AG04450 (cell line): ENCODE measurements at regions not wholly inside any gene's neighbourhood (a gene's known extent, or its start where the extent isn't known, plus 50 kb on each side); places are given as distances from the start of the nearest gene placed in this dataset.

Source experiments
- CTCF ChIA-PET: fragments of 300-600, 350-600 bp; formaldehyde crosslinking; extraction: SDS; loops from one replicate; lab custom pipeline; 2022; ENCODE audit warnings: antibody characterized with exemption, inconsistent platforms; lab: Charles Lee
- POLR2A ChIA-PET: fragments of 350-600 bp; formaldehyde crosslinking; extraction: SDS; loops from one replicate; lab custom pipeline; 2021; ENCODE audit warnings: antibody characterized with exemption, inconsistent platforms; lab: Yijun Ruan, JAX
- DNase-seq: peaks from one replicate; pipeline ENCODE4 v3.0.0-alpha.2; 2011; ENCODE audit warnings: low read depth, low spot score
- H3K27ac ChIP-seq: one replicate; pipeline ENCODE4 v1.5.1; 2012; ENCODE audit warnings: low read depth, low read length, control low read depth
- H3K27me3 ChIP-seq: one replicate; pipeline ENCODE4 v1.6.0; 2012; ENCODE audit warnings: low read length; ENCODE audit not compliant: control insufficient read depth, insufficient read depth
- H3K4me3 ChIP-seq: 2 replicates; pipeline ENCODE4 v1.5.1; 2011; ENCODE audit warnings: mild to moderate bottlenecking, low read depth, low read length, control low read depth
- H3K9me3 ChIP-seq: 2 replicates; pipeline ENCODE4 v1.5.1; 2012; ENCODE audit warnings: low read length; ENCODE audit not compliant: control insufficient read depth, insufficient read depth
- TF ChIP-seq, protein P1 (sequence below): IDR thresholded peaks from 2 replicates; pipeline ENCODE4 v1.5.1; 2011; ENCODE audit warnings: low read depth, low read length, control low read depth, inconsistent platforms

DNA sequence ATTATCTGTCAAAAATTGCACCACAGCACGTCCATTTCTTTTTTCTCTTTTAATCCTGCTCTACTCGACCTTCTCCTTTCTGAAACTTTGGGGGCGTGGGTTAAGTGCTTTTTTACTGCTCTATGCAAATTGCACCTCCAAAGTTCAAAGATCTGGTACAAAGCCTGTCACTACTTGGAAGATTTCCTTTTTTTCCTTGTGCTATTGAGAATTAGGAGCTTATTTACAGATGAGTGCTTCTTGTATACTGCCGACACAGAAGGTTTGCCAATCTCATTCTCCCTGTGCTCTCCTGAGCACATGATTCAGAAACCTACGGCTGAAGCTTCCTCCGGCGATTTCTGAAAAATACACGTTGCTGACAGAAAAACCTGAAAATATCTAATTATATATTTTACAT is 94.8 kb downstream of the TEX29 start:
- Histone ChIP-seq H3K27ac (no peak overlapping the region), H3K27me3 (peaks cover 15% of the 10 kb centered on the region), H3K4me3 (no peak overlapping the region), H3K9me3 (peaks cover 10% of the 10 kb centered on the region; the same call in 1 of the 2 replicates)
- CTCF ChIA-PET: no interaction called here
- no peak for DNase-seq
- TF ChIP-seq, protein P1, sequence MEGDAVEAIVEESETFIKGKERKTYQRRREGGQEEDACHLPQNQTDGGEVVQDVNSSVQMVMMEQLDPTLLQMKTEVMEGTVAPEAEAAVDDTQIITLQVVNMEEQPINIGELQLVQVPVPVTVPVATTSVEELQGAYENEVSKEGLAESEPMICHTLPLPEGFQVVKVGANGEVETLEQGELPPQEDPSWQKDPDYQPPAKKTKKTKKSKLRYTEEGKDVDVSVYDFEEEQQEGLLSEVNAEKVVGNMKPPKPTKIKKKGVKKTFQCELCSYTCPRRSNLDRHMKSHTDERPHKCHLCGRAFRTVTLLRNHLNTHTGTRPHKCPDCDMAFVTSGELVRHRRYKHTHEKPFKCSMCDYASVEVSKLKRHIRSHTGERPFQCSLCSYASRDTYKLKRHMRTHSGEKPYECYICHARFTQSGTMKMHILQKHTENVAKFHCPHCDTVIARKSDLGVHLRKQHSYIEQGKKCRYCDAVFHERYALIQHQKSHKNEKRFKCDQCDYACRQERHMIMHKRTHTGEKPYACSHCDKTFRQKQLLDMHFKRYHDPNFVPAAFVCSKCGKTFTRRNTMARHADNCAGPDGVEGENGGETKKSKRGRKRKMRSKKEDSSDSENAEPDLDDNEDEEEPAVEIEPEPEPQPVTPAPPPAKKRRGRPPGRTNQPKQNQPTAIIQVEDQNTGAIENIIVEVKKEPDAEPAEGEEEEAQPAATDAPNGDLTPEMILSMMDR: no peak
- POLR2A ChIA-PET: no interaction called here

DNA sequence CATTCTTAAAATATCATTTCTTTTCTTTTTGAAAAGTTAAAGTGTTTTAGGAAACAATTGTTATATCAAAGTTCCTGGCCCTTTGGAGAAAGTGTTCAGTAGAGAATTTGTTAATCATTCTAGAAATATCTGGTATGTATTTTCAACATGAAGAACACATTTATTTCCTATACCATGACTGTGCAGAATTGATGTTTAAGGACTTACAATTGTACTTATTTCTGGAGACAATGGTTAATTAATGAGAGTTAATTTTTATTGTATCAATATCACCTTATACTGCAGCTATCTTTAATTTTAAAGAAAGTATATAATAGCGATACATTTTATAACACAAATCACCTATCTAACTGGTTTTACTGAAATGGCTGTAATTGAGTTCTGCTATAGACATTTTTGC is 95.3 kb downstream of the TEX29 start:
- POLR2A ChIA-PET: no interaction called here
- TF ChIP-seq, protein P1: no peak
- CTCF ChIA-PET: no interaction called here
- Histone ChIP-seq H3K27ac (no peak overlapping the region), H3K27me3 (peaks cover 15% of the 10 kb centered on the region), H3K9me3 (peaks cover 10% of the 10 kb centered on the region; the same call in 1 of the 2 replicates), H3K4me3 (no peak overlapping the region)
- no peak for DNase-seq

DNA sequence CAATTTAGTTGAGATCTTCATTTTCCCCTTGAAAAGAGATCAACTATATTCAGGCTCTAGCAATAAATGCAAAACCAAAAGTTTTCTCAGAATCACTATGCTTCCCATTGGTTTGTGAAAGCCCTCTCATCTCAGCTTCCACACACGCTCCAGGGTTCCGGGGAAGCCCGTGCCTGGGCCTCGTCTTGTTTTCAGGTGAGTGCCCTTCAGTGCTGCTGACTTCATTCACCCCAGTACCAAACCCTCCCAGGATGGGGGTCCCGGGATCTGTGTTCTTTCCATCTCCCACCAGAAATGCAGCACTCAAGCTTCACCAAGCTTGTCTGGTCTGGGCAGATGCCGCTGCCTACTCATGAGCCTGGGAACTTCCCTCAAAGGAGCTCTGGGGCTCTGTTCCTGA is 97.7 kb downstream of the TEX29 start:
- Histone ChIP-seq H3K4me3 (no peak overlapping the region), H3K27me3 (peaks cover 8% of the 10 kb centered on the region), H3K9me3 (peaks cover 3% of the 10 kb centered on the region; the same call in 1 of the 2 replicates), H3K27ac (no peak overlapping the region)
- ChIA-PET CTCF (interaction anchor here (0.5 kb wide), 2 partner anchors 22 to 23 kb away, joined by 3 read pairs; no protein-coding TSS in a partner anchor), POLR2A (no interaction called here)
- TF ChIP-seq, protein P1: no peak
- no peak for DNase-seq

DNA sequence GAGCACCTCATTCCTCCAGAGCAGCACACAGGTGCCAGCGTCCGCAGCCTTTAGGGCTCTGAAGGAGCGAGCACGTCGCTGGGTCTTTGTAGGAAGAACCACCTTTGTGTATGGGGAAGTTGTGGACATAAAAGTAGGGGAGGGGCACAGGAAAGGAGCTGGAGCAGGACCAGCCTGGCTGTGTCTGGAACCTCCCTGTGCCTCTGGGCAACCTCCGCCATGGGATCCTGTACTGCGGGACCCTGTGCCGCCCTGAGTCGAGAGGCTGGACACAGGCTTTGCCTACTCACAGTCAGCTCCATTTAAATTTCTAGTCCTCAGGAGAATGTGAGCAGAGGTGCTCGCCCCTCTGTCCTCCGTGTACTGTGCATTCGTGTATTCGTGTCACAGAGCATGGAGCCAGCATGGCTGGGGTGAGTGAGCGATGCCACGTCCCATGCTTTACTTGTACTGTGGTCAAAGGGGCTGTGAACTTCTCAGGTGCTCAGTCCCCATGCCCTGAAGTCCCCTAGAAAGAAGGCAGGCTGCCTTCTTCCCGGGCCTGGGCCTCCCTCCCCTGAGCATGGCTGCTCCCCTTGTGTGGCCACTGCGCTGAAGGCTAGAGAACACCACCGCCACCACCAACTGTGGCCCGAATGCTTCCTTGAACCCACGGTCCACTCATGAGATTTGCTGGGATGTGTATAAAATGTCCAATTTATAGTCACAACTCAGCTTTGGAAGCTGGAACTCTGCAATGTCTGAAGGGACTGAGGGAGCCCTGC is 99.9 kb downstream of the TEX29 start:
- CTCF ChIA-PET: no interaction called here
- Histone ChIP-seq H3K9me3 (peaks cover 7% of the 10 kb centered on the region; the same call in 1 of the 2 replicates), H3K27ac (no peak overlapping the region), H3K27me3 (peaks cover 8% of the 10 kb centered on the region), H3K4me3 (no peak overlapping the region)
- TF ChIP-seq, protein P1: no peak
- no peak for DNase-seq
- POLR2A ChIA-PET: no interaction called here

DNA sequence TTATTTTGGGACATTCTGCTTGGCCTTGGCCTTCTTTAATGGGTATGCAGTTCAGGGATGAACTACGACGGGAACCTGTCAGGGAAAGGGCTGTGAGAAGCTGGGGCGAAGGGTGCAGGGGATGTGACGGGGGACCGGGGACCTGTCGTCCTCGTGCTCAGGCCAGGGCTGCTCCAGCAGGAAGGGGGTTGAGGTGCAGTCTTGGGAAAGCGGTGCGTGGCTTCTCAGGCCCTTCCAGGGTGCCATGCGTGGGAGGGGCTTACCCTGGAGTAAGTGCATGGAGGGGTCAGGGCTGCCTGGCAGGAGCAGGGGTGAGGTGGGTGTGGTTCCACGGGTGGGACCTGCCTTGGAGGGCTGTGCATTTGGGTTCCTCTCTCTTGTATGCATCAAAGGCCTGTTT is 100.8 kb downstream of the TEX29 start:
- TF ChIP-seq, protein P1: no peak
- POLR2A ChIA-PET: no interaction called here
- no peak overlapping the region for H3K4me3 ChIP-seq
- H3K27ac ChIP-seq: no peak overlapping the region
- no peak for DNase-seq
- peaks cover 8% of the 10 kb centered on the region for H3K27me3 ChIP-seq
- peaks cover 11% of the 10 kb centered on the region; the same call in 1 of the 2 replicates for H3K9me3 ChIP-seq
- CTCF ChIA-PET: no interaction called here
